Mesenchymal stem cell (in vitro differentiated cells and primary cell): ENCODE measurements at regions not wholly inside any gene's neighbourhood (a gene's known extent, or its start where the extent isn't known, plus 50 kb on each side); places are given as distances from the start of the nearest gene placed in this dataset.
"Not testable (repeated sequence)": the region's sequence is repeated elsewhere in the genome, so short reads cannot be mapped to it uniquely, and the experiment has no call there.

Source experiments
- DNase-seq: peaks from one replicate; pipeline ENCODE4 v3.0.0-alpha.2; 2013
- H2AFZ ChIP-seq: one replicate; pipeline ENCODE4 v1.6.1; 2013; ENCODE audit warnings: low read depth, mild to moderate bottlenecking, control low read depth, inconsistent platforms, low read length, moderate library complexity
- H2AK5ac ChIP-seq: 2 replicates; pipeline ENCODE4 v1.6.1; 2013; ENCODE audit warnings: low read length, moderate library complexity, mild to moderate bottlenecking, inconsistent platforms; ENCODE audit not compliant: severe bottlenecking
- H2BK120ac ChIP-seq: one replicate; pipeline ENCODE4 v1.6.1; 2013; ENCODE audit warnings: low read depth, mild to moderate bottlenecking, inconsistent platforms, low read length, moderate library complexity
- H2BK12ac ChIP-seq, 2 experiments: one replicate each; pipeline ENCODE4 v1.6.1; 2013; ENCODE audit warnings: inconsistent platforms in 2 of 2, low read length in 2 of 2, mild to moderate bottlenecking in 2 of 2, moderate library complexity in 2 of 2, control low read depth in 1 of 2
- H2BK15ac ChIP-seq: one replicate; pipeline ENCODE4 v1.6.1; 2013; ENCODE audit warnings: mild to moderate bottlenecking, low read depth, inconsistent platforms; ENCODE audit not compliant: poor library complexity, severe bottlenecking
- H2BK5ac ChIP-seq: 2 replicates; pipeline ENCODE4 v1.6.1; 2013; ENCODE audit warnings: low read depth, mild to moderate bottlenecking, low read length, control low read depth, inconsistent platforms; ENCODE audit not compliant: poor library complexity, severe bottlenecking
- H3K14ac ChIP-seq, 2 experiments: one replicate each; pipeline ENCODE4 v1.6.1; 2013; ENCODE audit warnings: inconsistent platforms in 2 of 2, low read length in 2 of 2, control low read depth in 1 of 2, mild to moderate bottlenecking in 1 of 2, moderate library complexity in 1 of 2
- H3K18ac ChIP-seq, 2 experiments: one replicate each; pipeline ENCODE4 v1.6.1; 2013; ENCODE audit warnings: inconsistent platforms in 2 of 2, low read length in 2 of 2, control low read depth in 1 of 2, low read depth in 1 of 2, mild to moderate bottlenecking in 1 of 2
- H3K23ac ChIP-seq, 2 experiments: one replicate each; pipeline ENCODE4 v1.6.1; 2013; ENCODE audit warnings: inconsistent platforms in 2 of 2, low read length in 2 of 2, mild to moderate bottlenecking in 2 of 2, moderate library complexity in 2 of 2, control low read depth in 1 of 2
- H3K27ac ChIP-seq: 2 replicates; pipeline ENCODE4 v1.5.1; 2013; ENCODE audit warnings: mild to moderate bottlenecking, moderate library complexity, low read length, control low read depth, inconsistent platforms; ENCODE audit not compliant: poor library complexity, severe bottlenecking
- H3K27me3 ChIP-seq, 2 experiments: 2 replicates each; pipeline versions ENCODE4 v1.6.1 to v1.7.0; 2013; ENCODE audit warnings: low read length in 2 of 2, mild to moderate bottlenecking in 2 of 2, moderate library complexity in 2 of 2, control low read depth in 1 of 2, inconsistent platforms in 1 of 2; ENCODE audit not compliant: control insufficient read depth in 1 of 2, insufficient read depth in 1 of 2
- H3K36me3 ChIP-seq, 2 experiments: 2 replicates each; pipeline versions ENCODE4 v1.6.1 to v1.7.0; 2013; ENCODE audit warnings: low read length in 2 of 2, control low read depth in 1 of 2, inconsistent platforms in 1 of 2, low read depth in 1 of 2, mild to moderate bottlenecking in 1 of 2; ENCODE audit not compliant: insufficient read depth in 2 of 2, control insufficient read depth in 1 of 2
- H3K4ac ChIP-seq, 2 experiments: one replicate each; pipeline ENCODE4 v1.6.1; 2013; ENCODE audit warnings: inconsistent platforms in 2 of 2, low read length in 2 of 2, mild to moderate bottlenecking in 2 of 2, moderate library complexity in 2 of 2, control low read depth in 1 of 2, low read depth in 1 of 2
- H3K4me1 ChIP-seq: 2 replicates; pipeline ENCODE4 v1.6.1; 2013; ENCODE audit warnings: low read depth, low read length, control low read depth; ENCODE audit not compliant: control insufficient read depth, insufficient read depth
- H3K4me2 ChIP-seq: 2 replicates; pipeline ENCODE4 v1.6.1; 2013; ENCODE audit warnings: low read length, mild to moderate bottlenecking, inconsistent platforms; ENCODE audit not compliant: poor library complexity, severe bottlenecking
- H3K4me3 ChIP-seq, 2 experiments: 2 replicates each; pipeline versions ENCODE4 v1.5.1 to v1.7.0; 2013; ENCODE audit warnings: low read length in 2 of 2, mild to moderate bottlenecking in 2 of 2, control low read depth in 1 of 2, low read depth in 1 of 2; ENCODE audit not compliant: insufficient read depth in 1 of 2
- H3K79me1 ChIP-seq: replicated peaks from 2 replicates; pipeline ENCODE4 v1.6.1; 2013; ENCODE audit warnings: mild to moderate bottlenecking, control low read depth, low read length, inconsistent platforms; ENCODE audit not compliant: poor library complexity, severe bottlenecking
- H3K9ac ChIP-seq: 2 replicates; pipeline ENCODE4 v1.7.0; 2013; ENCODE audit warnings: mild to moderate bottlenecking, low read length, moderate library complexity
- H3K9me3 ChIP-seq: 2 replicates; pipeline ENCODE4 v1.7.0; 2013; ENCODE audit warnings: mild to moderate bottlenecking, low read length; ENCODE audit not compliant: control insufficient read depth
- H4K8ac ChIP-seq: one replicate; pipeline ENCODE4 v1.6.1; 2013; ENCODE audit warnings: inconsistent platforms, mild to moderate bottlenecking, low read length, moderate library complexity
- H4K91ac ChIP-seq: one replicate; pipeline ENCODE4 v1.6.1; 2013; ENCODE audit warnings: mild to moderate bottlenecking, low read length, inconsistent platforms
- WGBS: methylation state at CpG from one replicate; pipeline ENCODE4 v1.1.7; 2013; ENCODE audit warnings: mixed read lengths; 5-methylcytosine and 5-hydroxymethylcytosine counted together

DNA sequence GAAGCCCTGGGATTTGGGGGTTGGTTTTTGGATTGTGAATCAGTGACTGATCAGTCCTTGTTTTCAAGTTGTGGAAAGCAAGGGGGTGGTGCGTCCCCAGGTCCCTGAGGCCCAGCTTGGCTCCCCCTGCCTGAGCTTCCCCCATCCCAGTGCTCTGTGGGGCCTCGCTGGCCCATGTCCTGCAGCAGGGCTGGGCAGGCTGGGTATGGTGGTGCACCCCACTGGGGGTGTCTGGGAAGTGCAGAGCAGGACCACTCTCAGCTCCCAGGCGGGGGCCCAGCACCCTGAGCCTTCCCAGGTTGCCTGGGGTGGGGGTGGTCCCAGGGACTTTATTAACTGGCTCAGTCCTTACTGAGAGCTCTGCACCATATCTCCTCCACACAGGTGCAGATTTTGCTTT lies 483.3 kb downstream of the TUBA3C start:
- not testable (repeated sequence) for H3K36me3 ChIP-seq, H4K91ac ChIP-seq, H3K4me2 ChIP-seq, H2AFZ ChIP-seq, H2AK5ac ChIP-seq, H3K4ac ChIP-seq, H3K14ac ChIP-seq, H3K27ac ChIP-seq, H2BK120ac ChIP-seq, DNase-seq, H3K9me3 ChIP-seq, H2BK5ac ChIP-seq, H3K4me1 ChIP-seq, H2BK15ac ChIP-seq, H3K79me1 ChIP-seq, H3K9ac ChIP-seq, H3K18ac ChIP-seq, H2BK12ac ChIP-seq, H3K27me3 ChIP-seq, H3K23ac ChIP-seq, H4K8ac ChIP-seq, H3K4me3 ChIP-seq
- WGBS: 20% methylated on average over 1 of the region's 3 CpGs

DNA sequence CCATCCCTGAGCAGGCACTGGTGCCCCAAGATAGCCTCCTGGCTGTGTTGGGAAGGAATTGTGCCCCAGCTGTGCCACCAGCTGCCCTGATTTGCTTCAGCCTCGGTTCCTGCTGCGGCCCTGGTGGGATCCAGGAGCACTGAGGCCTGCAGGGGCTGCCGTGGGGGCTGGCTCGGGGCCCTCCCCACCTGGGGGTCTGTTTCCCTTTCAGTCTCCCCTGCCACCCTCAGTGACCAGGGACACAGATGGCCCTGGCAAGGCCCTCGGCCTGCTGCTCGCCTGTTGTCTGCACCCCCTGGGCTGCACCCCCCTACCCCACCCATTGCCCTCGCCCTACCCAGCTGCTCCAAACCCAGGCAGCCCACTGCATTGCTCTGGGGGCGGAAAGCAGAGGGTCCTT lies 483.8 kb downstream of the TUBA3C start:
- H4K8ac ChIP-seq, H2AK5ac ChIP-seq, H3K4me2 ChIP-seq, H3K79me1 ChIP-seq, H3K14ac ChIP-seq, H3K36me3 ChIP-seq, H3K9me3 ChIP-seq, H2BK5ac ChIP-seq, H2AFZ ChIP-seq, H3K18ac ChIP-seq, H3K4me3 ChIP-seq, H3K27ac ChIP-seq, H3K4me1 ChIP-seq, H3K27me3 ChIP-seq, DNase-seq, H3K23ac ChIP-seq, H2BK120ac ChIP-seq, H2BK15ac ChIP-seq, H2BK12ac ChIP-seq, H4K91ac ChIP-seq, H3K4ac ChIP-seq, H3K9ac ChIP-seq: not testable (repeated sequence)
- WGBS: 68% methylated on average over 4 of the region's 8 CpGs

DNA sequence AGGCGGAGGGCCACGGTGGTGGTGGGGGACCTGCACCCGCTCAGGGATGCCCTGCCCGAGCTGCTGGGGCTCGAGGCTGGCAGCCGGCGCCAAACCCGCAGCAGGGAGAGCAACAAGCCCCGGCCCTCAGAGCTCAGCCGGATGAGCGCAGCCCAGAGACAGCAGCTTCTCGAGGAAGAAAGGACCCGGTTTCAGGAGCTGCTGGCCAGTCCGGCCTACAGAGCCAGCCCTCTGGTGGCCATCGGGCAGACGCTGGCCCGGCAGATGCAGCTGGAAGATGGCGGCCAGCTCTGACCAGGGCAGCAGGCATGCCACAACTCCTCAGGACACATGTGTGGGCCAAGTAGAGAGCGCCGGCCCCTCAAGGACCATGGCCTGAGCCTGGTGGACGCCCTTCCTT lies 484.4 kb downstream of the TUBA3C start:
- not testable (repeated sequence) for H3K27me3 ChIP-seq, H3K9me3 ChIP-seq, H2AFZ ChIP-seq, H3K4me3 ChIP-seq, H3K4me1 ChIP-seq, H3K23ac ChIP-seq, H2BK120ac ChIP-seq, H3K79me1 ChIP-seq, H3K27ac ChIP-seq, H3K36me3 ChIP-seq, DNase-seq, H2BK5ac ChIP-seq, H3K4ac ChIP-seq, H2BK15ac ChIP-seq, H3K9ac ChIP-seq, H3K18ac ChIP-seq, H3K4me2 ChIP-seq, H2AK5ac ChIP-seq, H4K8ac ChIP-seq, H2BK12ac ChIP-seq, H3K14ac ChIP-seq, H4K91ac ChIP-seq
- WGBS: 79% methylated on average over 21 of the region's 21 CpGs

DNA sequence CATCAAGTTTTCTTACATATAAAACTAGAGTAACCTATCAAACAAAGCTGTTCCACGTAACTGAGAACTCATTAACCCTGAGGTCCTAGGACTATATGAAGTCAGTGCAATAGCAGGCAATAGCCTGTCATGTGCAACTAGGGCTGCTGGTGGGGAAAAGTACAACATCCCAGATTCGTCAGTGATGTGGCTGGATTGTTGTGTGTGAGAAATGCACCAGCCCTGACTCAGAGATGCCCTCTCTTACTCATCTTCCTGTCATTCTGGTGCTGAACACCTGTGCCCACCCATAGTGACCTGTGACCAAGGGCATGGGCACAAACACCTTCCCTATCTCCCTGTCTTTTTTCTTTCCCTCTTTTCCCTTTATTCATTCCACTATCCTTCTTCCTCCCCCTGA lies 504.2 kb downstream of the TUBA3C start:
- 13% methylated on average over 1 of the region's 2 CpGs for WGBS
- H4K91ac ChIP-seq, H3K27ac ChIP-seq, H3K9me3 ChIP-seq, H3K18ac ChIP-seq, DNase-seq, H3K4me2 ChIP-seq, H2BK12ac ChIP-seq, H3K36me3 ChIP-seq, H2BK15ac ChIP-seq, H3K4me3 ChIP-seq, H3K27me3 ChIP-seq, H2AK5ac ChIP-seq, H3K9ac ChIP-seq, H3K23ac ChIP-seq, H4K8ac ChIP-seq, H3K79me1 ChIP-seq, H2BK5ac ChIP-seq, H3K4ac ChIP-seq, H3K14ac ChIP-seq, H2BK120ac ChIP-seq, H3K4me1 ChIP-seq, H2AFZ ChIP-seq: not testable (repeated sequence)
